T-helper 1 cell treated with Interleukin-12 subunit alpha and Interleukin-12 subunit beta and Interleukin-4 antibody, amounts not matched to agents 30 ng/mL and 1 ng/mL, for 36 hours (primary cell): ENCODE measurements at regions not wholly inside any gene's neighbourhood (a gene's known extent, or its start where the extent isn't known, plus 50 kb on each side); places are given as distances from the start of the nearest gene placed in this dataset.
"Not testable (repeated sequence)": the region's sequence is repeated elsewhere in the genome, so short reads cannot be mapped to it uniquely, and the experiment has no call there.

Experiments used
- intact Hi-C: fragments of 100-400 bp; cut with micrococcal nuclease; formaldehyde crosslinking; loops from one replicate; pipeline ENCODE4 v1.15.1; 2024

DNA sequence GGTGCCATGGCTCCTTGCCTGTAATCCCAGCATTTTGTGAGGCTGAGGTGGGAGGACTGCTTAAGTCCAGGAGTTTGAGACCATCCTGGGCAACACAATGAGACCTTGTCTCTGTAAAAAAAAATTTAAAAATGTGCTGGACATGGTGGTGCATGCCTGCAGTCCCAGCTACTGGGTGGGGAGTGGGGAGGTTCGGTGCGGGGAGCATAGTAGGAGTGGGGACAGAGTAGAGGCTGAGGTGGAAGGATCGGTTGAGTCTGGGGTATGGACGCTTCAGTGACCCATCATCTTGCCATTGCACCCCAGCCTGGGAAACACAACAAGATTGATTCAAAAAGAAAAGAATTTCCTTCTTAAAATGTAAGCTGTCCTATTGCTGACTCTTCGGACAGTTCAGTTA is 1490.0 kb upstream of the GBE1 start:
- intact Hi-C loops = no loop called here

DNA sequence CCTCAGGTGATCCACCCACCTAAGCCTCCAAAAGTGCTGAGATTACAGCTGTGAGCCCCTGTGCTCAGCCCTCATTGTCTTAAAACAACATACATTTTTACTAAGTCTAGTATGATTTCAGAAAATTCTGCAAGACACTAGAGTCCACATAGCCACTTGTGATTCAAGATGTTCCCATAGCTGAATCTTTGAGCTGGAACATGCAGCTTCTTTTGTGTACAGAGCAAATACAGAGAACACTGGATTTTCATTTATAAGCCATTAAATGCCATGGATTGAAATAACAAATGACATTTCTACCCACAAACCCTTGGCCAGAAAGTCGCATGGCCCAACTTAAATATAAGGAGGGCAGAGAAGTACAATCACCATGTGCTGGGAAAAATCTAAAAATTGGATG is 1489.2 kb upstream of the GBE1 start:
- intact Hi-C loops = no loop called here

DNA sequence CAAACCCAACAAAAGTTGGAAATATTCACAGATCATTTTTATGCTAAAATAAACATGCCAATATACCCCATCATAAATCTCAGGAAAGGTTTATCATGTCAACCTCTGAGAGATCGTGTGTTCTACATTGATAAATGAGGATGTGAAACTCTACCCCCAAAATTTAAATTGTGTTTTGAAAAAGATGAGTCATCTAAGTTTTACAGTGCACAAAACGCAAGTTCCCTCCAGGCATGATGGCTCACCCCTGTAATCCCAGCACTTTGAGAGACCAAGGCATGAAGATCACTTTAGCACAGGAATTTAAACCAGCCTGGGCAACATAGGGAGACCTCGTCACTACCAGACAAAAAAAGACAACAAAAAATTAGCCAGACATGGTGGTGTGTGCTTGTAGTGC is 1487.0 kb upstream of the GBE1 start:
- intact Hi-C loops = no loop called here

DNA sequence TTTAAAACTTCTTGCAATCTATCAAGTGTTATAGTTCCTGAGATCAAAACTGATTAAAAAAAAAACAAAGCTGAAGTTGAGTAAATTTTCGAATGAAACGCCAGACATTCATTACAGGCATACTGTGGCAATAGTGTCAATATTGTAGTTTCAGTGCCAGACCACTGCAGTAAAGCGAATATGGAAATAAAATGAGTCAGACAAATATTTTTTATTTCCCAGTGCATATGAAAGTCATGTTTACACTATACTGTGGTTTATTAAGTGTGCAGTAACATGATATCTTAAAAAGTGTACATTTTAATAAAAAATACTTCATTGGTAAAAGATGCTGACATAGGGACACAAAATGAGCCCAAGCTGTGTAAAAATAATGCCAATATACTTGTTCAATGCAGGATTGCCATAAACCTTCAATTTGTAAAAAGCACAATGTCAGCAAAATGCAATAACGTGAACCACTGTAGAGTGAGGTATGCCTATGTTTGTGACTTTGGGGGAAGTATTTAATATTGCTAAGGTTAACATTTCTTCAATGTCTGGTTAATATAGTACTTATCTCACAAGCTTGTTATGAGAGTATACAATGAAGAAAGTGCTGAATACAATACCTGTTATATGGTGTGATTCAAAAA is 1473.9 kb upstream of the GBE1 start:
- intact Hi-C loops = no loop called here

DNA sequence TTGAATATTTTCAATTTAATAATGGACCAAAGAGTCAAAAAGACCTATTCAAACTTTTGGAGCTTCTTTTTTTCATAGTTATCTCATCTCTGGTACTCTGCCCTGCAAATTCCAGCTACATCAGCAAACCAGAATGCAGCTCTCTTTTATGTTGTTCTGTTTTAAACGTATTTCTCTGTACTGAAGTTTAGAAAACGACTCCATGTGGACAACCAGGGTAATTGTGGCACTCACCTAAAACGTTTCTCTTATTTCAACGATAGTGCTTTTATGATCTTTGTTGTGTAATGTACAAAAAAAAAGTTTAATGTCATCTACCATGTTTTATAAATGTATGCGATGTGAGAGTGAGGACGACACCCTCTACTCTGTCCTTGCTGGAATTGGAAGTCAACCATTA is 1472.3 kb upstream of the GBE1 start:
- intact Hi-C loops = no loop called here

DNA sequence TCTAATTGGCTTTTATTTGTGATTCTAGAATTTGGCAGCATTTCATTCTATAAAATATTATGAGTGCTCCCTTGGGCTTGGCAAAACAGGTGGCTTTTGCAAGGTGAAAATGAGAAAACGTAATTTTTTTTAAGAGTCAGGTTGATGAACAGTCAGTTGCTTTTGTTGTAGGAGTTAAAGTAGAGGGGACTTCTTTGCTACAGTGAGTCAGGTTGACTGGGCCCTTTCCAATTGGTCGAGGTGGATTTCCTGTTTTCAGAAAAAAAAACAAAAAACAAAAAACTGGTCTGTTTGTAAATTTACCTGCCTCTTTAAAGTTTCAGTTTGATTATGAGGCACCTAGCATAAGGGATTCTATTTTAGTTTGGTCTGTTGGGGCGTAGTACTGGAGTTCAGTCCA is 1469.4 kb upstream of the GBE1 start:
- intact Hi-C loops = no loop called here

DNA sequence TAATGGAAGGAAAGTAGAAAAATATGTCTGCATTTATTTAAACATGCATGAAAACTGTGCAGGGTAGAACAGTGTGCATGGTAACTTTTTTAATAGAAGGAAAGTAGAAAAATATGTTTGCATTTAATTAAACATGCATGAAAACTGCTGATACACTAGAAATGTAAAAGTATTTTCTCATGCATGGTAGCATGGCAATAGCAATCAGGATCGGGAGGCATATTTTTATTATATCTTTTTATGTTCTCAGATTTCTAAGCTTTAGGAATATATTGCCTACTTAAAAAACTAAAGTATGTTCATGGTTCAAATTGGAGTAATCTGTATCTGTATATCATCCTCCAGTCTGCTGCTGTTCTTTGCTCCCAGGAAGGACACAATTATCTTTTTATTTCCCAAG is 1468.9 kb upstream of the GBE1 start:
- intact Hi-C loops = no loop called here

DNA sequence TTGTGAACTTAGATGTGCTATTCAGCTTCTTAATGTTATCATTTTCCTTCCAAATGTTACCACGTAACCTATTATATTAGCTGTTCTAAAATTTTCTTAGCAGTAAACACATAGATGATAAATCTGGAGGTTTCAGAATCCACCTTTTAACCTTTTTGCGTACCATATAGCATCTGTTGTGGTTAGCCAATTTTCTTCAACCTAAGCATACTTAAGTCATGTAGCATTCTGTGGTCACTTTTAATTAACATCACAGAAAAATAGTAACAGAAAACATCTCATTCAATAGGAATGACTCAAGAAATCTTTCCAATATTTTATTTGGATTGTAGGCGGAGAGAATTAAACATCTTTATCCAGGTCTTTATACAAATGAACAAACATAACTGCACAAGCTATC is 1465.3 kb upstream of the GBE1 start:
- intact Hi-C loops = no loop called here

DNA sequence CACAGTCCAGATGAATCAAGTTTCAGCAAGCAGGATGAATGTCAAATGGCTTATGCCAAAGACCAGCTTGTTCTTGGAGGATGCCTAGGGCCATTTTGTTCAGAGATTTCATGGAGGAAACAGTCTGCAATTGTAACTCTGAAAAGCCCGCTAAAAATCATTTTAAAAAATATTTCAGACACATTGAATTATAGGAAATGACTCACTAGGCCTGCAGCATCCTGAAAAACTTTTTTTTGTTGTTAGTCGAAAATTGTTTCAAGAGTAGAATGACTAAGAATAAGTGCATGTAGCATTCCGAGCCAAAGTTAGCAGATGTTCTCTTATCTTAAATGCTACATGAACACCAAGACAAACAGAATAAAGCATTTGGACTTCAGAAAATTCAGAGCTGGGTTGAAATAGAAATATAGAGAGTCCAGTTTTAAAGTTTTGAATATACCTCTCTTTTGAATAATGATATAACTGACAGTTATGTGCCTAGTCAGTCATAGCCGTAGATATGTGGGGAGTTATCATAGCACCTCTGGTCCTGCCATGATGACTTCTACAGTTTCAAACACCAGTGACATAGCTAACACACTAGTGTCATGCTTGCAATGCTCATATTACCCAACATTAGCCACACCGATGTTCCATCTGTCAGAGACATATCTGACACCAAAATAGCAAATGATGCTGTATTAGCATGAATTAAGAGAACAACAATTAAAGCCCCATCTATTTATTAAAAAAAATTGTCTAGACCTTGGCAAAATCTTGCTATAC is 1462.8 kb upstream of the GBE1 start:
- intact Hi-C loops = no loop called here

DNA sequence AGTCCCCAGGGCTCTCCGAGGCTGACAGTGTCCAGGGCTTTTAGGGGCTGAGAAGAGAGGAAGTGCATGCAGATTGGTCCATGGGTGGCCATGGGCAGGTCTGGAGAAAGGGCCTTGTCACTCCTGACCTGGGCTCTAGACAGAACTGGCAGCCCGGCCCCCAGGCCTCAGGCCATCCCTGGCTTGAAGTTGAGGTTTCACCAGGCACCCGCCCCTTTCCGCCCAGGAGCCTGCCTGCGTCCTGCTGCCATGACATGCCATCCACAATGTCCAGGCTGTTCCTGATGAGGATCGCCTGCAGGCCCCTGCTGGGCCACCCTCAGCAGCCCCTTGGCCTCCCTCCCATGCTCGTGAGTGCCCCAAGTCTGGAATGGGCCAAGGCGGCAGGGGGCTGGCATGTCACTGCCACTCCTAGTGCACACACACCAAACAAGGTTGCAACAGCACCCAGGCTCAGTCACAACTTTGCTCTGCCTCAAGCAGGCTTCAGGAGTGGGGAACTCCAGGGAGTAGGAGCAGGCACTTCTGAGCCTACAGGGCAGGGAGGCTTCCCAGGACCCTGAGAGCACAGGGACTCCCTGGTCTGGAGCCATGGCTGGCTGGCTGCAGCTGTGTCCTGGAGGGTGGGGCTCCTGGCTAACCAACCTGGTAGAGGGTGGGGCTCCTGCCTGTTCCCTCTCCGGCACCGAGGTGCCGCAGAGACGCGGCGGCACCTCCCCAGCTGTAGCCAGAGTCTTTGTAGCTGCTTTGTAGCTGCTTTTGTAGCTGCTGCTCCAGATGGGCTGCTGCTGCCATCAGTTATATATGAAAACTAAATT is 1457.1 kb upstream of the GBE1 start:
- intact Hi-C loops = no loop called here

DNA sequence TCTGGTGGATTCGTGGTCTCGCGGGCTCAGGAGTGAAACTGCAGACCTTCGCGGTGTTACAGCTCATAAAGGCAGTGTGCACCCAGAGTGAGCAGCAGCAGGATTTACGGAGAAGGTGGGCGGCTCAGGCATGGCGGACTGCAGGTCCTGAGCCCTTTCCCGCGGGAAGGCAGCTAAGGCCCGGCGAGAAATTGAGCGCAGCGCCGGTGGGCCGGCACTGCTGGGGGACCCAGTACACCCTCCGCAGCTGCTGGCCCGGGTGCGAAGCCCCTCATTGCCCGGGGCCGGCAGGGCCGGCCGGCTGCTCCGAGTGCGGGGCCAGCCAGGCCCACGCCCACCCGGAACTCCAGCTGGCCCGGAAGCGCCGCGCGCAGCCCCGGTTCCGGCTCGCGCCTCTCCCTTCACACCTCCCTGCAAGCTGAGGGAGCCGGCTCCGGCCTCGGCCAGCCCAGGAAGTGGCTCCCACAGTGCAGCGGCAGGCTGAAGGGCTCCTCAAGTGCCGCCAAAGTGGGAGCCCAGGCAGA is 1456.2 kb upstream of the GBE1 start:
- intact Hi-C loops = not testable (repeated sequence)

DNA sequence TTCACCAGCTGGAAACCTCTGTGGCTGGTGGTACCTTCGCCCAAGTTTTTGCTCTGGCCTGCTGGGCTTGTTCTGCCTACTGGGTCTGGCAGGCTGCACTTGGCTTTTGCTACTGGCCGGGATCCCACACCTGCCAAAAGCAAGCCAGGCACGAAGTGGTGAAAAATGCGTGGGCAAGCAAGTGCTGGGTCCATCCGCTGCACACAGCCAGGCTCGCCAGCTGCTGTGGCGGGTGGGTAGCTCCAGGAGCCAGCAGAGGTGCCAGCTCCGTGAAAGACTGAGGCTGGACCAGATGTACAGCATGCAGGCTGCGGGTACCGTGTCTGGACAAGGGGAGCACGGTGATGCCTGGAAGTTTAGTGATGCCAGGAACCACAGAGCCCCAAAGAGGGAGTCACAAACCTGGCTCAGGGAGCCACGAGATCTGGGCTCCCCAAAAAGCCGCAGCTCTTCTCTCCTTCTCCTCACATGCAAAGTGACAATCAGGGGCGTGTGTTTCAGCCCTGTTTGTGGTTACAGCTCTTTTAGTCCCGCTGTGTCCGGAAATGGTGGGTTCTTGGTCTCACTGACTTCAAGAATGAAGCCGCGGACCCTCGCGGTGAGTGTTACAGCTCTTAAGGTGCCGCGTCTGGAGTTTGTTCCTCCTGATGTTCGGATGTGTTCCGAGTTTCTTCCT is 1455.6 kb upstream of the GBE1 start:
- intact Hi-C loops = no loop called here

DNA sequence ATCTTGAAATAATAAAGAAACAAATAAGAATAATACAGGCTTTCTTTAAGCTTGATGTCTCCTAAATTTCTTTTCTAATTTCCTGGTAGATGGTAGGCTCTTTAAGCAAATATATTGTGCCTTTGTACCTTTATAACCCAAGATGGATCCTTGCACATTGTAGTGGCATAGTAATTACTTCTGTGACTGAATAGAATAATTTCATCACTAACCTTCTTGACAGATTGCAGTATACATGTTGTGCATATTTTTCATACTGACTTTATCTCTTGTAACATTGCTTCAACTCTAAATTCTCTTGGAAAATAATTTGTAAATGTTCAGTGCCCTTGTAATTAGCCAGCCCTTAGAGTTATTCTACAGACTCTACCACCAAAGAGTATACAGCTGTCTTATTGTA is 1433.8 kb upstream of the GBE1 start:
- intact Hi-C loops = no loop called here

DNA sequence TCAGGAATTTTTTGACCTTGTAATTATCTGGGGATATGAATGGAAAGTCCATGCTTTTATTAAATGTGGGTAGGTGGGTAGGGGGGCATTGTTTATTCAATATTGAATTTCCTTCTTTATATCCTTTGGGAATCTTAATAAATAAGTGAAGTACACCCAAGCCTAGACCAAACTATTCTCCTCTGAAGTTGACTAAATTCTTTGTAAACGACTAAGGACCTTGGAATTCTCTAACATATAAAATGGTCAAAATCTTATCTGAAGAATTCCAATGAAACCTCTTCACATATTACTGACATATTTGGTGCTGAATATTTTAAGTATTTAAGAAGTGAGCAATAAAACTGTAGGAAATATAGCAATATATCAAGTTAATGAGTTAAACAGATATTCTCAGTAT is 1432.1 kb upstream of the GBE1 start:
- intact Hi-C loops = no loop called here

DNA sequence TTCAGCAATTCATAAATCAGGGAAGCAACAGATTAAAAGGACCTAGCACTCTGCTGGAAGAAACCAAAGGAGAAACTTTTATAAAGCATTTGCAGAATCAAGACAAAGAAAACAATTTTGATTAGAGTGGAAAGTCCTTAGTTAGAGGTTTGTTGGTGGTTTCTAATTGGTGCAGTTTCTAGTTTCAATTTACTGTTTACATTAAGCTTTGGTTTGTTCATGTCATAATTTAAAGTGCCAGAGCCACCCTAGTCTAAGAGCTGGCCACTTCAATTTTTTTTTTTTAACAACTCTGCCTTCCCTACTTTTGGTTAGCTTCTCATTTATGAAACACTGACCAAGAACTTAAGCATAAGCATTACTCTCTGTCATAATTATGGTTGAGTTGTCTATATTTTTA is 1428.2 kb upstream of the GBE1 start:
- intact Hi-C loops = no loop called here

DNA sequence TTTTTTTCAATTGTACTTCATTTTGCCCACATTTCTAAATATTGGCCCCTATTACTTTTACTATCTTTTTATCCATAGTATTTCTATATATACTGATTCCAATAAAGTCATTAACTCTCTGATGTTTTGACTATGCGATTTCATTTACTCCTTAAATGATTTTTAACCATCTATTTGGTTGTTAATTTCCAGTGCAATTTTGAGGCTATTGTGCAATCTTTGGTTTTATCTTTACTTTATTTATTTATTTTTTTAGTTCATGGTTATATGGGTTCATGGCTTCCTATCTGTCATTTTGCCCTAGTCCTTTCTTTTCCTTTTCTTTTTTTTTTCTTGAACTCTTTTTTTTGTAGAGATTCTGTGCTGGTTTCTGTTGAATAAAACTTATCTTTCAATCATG is 1408.0 kb upstream of the GBE1 start:
- intact Hi-C loops = no loop called here

DNA sequence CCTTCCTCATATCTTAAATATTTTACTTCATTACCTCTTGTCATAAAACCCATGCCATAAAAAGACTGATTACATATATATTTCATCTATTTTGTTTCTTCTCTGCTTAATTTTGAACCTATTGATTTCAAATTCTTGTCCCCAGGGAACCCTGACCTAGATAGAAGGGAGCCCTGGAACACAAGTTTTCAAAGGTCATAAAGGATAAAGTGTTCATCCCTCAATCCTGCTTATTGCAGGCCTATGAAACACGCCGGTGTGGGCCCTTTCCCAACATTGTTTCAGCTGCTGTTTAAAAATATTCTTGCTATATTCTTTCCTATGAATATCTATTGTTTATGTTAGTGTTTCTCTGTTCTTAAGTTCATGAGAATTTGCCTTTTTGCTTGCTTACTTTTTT is 1389.5 kb upstream of the GBE1 start:
- intact Hi-C loops = no loop called here

DNA sequence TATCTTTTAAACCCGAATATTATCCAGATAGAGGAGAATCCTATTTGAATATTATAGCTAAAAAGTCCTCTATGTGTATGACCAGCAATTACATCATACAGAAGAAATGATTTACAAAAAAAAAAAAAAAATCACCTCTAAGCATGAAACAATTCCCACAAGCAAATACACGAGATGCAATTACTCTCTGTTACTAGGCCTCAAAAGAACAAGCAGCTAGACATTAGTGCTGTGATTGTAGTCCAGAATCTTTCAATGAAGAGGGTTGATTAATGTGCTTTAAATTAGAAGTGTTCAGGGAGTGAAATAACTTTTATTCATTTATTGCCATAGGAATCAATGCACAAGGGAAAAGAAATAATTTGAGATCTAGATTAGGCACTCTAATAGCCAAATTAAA is 1379.5 kb upstream of the GBE1 start:
- intact Hi-C loops = no loop called here

DNA sequence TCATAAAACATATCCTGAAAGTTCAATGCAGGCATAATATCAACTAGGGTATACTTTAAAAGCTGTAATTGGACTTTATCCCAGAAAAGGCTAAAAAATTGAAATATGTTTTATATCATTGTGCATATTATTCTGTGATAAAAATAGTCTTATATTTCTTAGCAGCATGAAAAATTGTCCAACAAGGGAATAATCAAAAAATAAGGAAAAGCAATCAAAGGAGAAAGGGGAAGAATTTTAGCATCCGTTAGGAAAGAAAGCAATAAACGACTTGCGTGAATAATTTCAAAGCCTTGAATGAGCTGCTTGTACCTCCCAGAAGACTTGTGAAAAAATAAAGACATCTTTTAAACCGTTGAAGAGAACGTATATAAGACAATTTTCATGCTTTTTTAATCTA is 1369.8 kb upstream of the GBE1 start:
- intact Hi-C loops = no loop called here

DNA sequence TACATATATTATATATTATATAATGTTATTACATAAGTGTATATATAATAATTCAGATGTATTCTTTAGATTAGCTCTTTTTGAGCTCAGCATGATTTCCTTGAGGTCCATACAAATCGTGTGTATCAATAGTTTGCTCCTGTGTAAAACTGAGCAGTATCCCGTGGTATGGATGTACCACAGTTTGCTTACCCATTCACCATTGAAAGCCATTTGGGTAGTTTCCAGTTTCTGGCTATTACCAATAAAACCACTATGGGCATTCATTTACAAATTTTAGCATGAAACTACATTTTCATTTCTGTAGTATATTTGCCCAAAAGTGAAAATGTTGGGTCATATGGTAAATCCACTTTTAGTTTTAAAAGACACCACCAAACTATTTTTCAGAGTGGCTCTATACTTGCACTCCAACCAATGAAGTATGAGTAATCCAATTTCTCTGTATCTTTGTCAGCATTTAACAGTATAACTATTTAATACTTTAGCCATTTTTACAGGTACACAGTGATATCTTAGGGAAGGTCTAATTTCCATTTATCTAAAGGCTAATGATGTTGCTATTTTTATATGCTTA is 1361.4 kb upstream of the GBE1 start:
- intact Hi-C loops = no loop called here

DNA sequence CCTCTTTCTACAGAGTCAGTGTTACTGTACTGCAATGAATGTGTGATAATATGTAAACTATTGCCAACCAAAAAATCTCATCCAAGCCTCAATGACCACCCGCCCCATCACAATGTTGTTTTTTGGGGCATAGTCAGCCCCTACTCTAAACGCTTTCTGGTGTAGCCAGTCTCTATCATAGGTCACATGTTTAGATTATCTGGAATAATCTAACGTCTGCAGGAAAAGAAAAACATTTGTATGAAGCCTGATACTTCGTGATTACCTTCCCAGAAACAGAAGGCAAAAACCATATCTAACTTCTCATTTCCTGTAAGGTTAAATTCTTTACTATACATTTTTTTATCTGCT is 1331.8 kb upstream of the GBE1 start:
- intact Hi-C loops = no loop called here
